GM12873 (cell line): ENCODE measurements at regions not wholly inside any gene's neighbourhood (a gene's known extent, or its start where the extent isn't known, plus 50 kb on each side); places are given as distances from the start of the nearest gene placed in this dataset.

Experiments used
- CTCF ChIP-seq: IDR thresholded peaks from 2 replicates; pipeline ENCODE4 v1.5.1; 2012; ENCODE audit warnings: low read depth, mild to moderate bottlenecking, moderate library complexity, low read length, control low read depth; ENCODE audit not compliant: insufficient read depth; ENCODE audit errors: missing control alignments

GRCh38 chr4:81647388-81647787 lies 175.7 kb upstream of the RASGEF1B start:
- no peak for TF ChIP-seq CTCF

GRCh38 chr4:81642543-81642942 lies 170.8 kb upstream of the RASGEF1B start:
- TF ChIP-seq CTCF = no peak

- no peak for TF ChIP-seq CTCF
Measured at GRCh38 chr4:81639248-81639647, 167.5 kb upstream of the RASGEF1B start.

GRCh38 chr4:81638698-81639097 lies 167.0 kb upstream of the RASGEF1B start:
- no peak for TF ChIP-seq CTCF

- TF ChIP-seq CTCF = no peak
Measured at GRCh38 chr4:81635739-81636138, 164.0 kb upstream of the RASGEF1B start.

- TF ChIP-seq CTCF = no peak
Measured at GRCh38 chr4:81634766-81635549, 163.3 kb upstream of the RASGEF1B start.

GRCh38 chr4:81634165-81634564 lies 162.5 kb upstream of the RASGEF1B start:
- no peak for TF ChIP-seq CTCF
